ENCODE measurements at regions not wholly inside any gene's neighbourhood (a gene's known extent, or its start where the extent isn't known, plus 50 kb on each side); places are given as distances from the start of the nearest gene placed in this dataset.

- H3K36me3 Mint-ChIP-seq = no peaks in the 10 kb centered on the region
- no peak overlapping the region for H3K27ac Mint-ChIP-seq
- H3K4me1 ChIP-seq (ENCODE audit: control insufficient read depth, insufficient read depth, low read length, poor library complexity, severe bottlenecking) = no peaks in the 10 kb centered on the region
- H3K27me3 Mint-ChIP-seq = no peaks in the 10 kb centered on the region
- H3K4me1 Mint-ChIP-seq = no peaks in the 10 kb centered on the region
- no peak for ATAC-seq (ENCODE audit: low read depth in 2 of 2)
- H3K27ac ChIP-seq (ENCODE audit: insufficient read depth, low read length, poor library complexity, severe bottlenecking) = no peak overlapping the region
- H3K4me3 Mint-ChIP-seq = no peak overlapping the region
- DNase-seq = no peak
- H3K4me3 ChIP-seq (ENCODE audit: low read depth, low read length) = no peak overlapping the region
- H3K9me3 ChIP-seq (ENCODE audit: control insufficient read depth in 2 of 2, low read length in 2 of 2) = no peaks in the 10 kb centered on the region
- H3K9me3 Mint-ChIP-seq = peaks cover 0 to 8% (median 0%) of the 10 kb centered on the region in 7 donors
- H3K27me3 ChIP-seq (ENCODE audit: control insufficient read depth, insufficient read depth, low read length) = no peaks in the 10 kb centered on the region
- H3K36me3 ChIP-seq (ENCODE audit: control insufficient read depth, insufficient read depth, low read length) = no peaks in the 10 kb centered on the region
These were observed 85.4 kb upstream of the ACTRT2 start for GRCh38 chr1:2935751-2936390.

GRCh38 chr1:2936559-2937515 is 84.4 kb upstream of the ACTRT2 start:
- H3K36me3 Mint-ChIP-seq = no peaks in the 10 kb centered on the region
- H3K27ac ChIP-seq (ENCODE audit: insufficient read depth, low read length, poor library complexity, severe bottlenecking) = no peak overlapping the region
- no peak overlapping the region for H3K27ac Mint-ChIP-seq
- H3K4me3 ChIP-seq (ENCODE audit: low read depth, low read length) = no peak overlapping the region
- no peaks in the 10 kb centered on the region for H3K9me3 ChIP-seq (ENCODE audit: control insufficient read depth in 2 of 2, low read length in 2 of 2)
- no peak for ATAC-seq (ENCODE audit: low read depth in 2 of 2)
- H3K4me3 Mint-ChIP-seq = no peak overlapping the region
- H3K27me3 Mint-ChIP-seq = no peaks in the 10 kb centered on the region
- DNase-seq = no peak
- H3K4me1 ChIP-seq (ENCODE audit: control insufficient read depth, insufficient read depth, low read length, poor library complexity, severe bottlenecking) = no peaks in the 10 kb centered on the region
- H3K36me3 ChIP-seq (ENCODE audit: control insufficient read depth, insufficient read depth, low read length) = no peaks in the 10 kb centered on the region
- no peaks in the 10 kb centered on the region for H3K4me1 Mint-ChIP-seq
- H3K27me3 ChIP-seq (ENCODE audit: control insufficient read depth, insufficient read depth, low read length) = no peaks in the 10 kb centered on the region
- peaks cover 0 to 10% (median 4%) of the 10 kb centered on the region in 7 donors for H3K9me3 Mint-ChIP-seq

- no peak for DNase-seq
- Histone ChIP-seq H3K27ac (ENCODE audit: insufficient read depth, low read length, poor library complexity, severe bottlenecking) (no peak overlapping the region), H3K9me3 (ENCODE audit: control insufficient read depth in 2 of 2, low read length in 2 of 2) (no peaks in the 10 kb centered on the region), H3K36me3 (ENCODE audit: control insufficient read depth, insufficient read depth, low read length) (no peaks in the 10 kb centered on the region), H3K27me3 (ENCODE audit: control insufficient read depth, insufficient read depth, low read length) (no peaks in the 10 kb centered on the region), H3K4me3 (ENCODE audit: low read depth, low read length) (no peak overlapping the region), H3K4me1 (ENCODE audit: control insufficient read depth, insufficient read depth, low read length, poor library complexity, severe bottlenecking) (no peaks in the 10 kb centered on the region)
- no peak for ATAC-seq (ENCODE audit: low read depth in 2 of 2)
- Mint-ChIP-seq H3K36me3 (no peaks in the 10 kb centered on the region), H3K4me3 (no peak overlapping the region), H3K4me1 (no peaks in the 10 kb centered on the region), H3K27me3 (no peaks in the 10 kb centered on the region), H3K9me3 (peaks cover 0 to 10% (median 4%) of the 10 kb centered on the region in 7 donors), H3K27ac (no peak overlapping the region)
These were observed 83.5 kb upstream of the ACTRT2 start for GRCh38 chr1:2937805-2938204.

- Histone ChIP-seq H3K4me1 (ENCODE audit: control insufficient read depth, insufficient read depth, low read length, poor library complexity, severe bottlenecking) (no peaks in the 10 kb centered on the region), H3K27ac (ENCODE audit: insufficient read depth, low read length, poor library complexity, severe bottlenecking) (no peak overlapping the region), H3K27me3 (ENCODE audit: control insufficient read depth, insufficient read depth, low read length) (no peaks in the 10 kb centered on the region), H3K9me3 (ENCODE audit: control insufficient read depth in 2 of 2, low read length in 2 of 2) (no peaks in the 10 kb centered on the region), H3K4me3 (ENCODE audit: low read depth, low read length) (no peak overlapping the region), H3K36me3 (ENCODE audit: control insufficient read depth, insufficient read depth, low read length) (no peaks in the 10 kb centered on the region)
- no peak for ATAC-seq (ENCODE audit: low read depth in 2 of 2)
- Mint-ChIP-seq H3K4me3 (no peak overlapping the region), H3K4me1 (no peaks in the 10 kb centered on the region), H3K36me3 (no peaks in the 10 kb centered on the region), H3K27me3 (no peaks in the 10 kb centered on the region), H3K27ac (no peak overlapping the region), H3K9me3 (peaks cover 0 to 10% (median 4%) of the 10 kb centered on the region in 7 donors)
- DNase-seq = no peak
These were observed 82.2 kb upstream of the ACTRT2 start for GRCh38 chr1:2939041-2939552.

GRCh38 chr1:2940178-2940577 is 81.1 kb upstream of the ACTRT2 start:
- no peak for ATAC-seq (ENCODE audit: low read depth in 2 of 2)
- H3K27ac ChIP-seq (ENCODE audit: insufficient read depth, low read length, poor library complexity, severe bottlenecking) = no peak overlapping the region
- no peak overlapping the region for H3K27ac Mint-ChIP-seq
- DNase-seq = no peak
- no peaks in the 10 kb centered on the region for H3K36me3 ChIP-seq (ENCODE audit: control insufficient read depth, insufficient read depth, low read length)
- no peaks in the 10 kb centered on the region for H3K4me1 ChIP-seq (ENCODE audit: control insufficient read depth, insufficient read depth, low read length, poor library complexity, severe bottlenecking)
- H3K27me3 Mint-ChIP-seq = no peaks in the 10 kb centered on the region
- no peak overlapping the region for H3K4me3 Mint-ChIP-seq
- H3K36me3 Mint-ChIP-seq = no peaks in the 10 kb centered on the region
- no peaks in the 10 kb centered on the region for H3K9me3 ChIP-seq (ENCODE audit: control insufficient read depth in 2 of 2, low read length in 2 of 2)
- no peak overlapping the region for H3K4me3 ChIP-seq (ENCODE audit: low read depth, low read length)
- no peaks in the 10 kb centered on the region for H3K27me3 ChIP-seq (ENCODE audit: control insufficient read depth, insufficient read depth, low read length)
- H3K4me1 Mint-ChIP-seq = no peaks in the 10 kb centered on the region
- peaks cover 0 to 10% (median 4%) of the 10 kb centered on the region in 7 donors for H3K9me3 Mint-ChIP-seq

- H3K4me1 ChIP-seq (ENCODE audit: control insufficient read depth, insufficient read depth, low read length, poor library complexity, severe bottlenecking) = no peaks in the 10 kb centered on the region
- no peaks in the 10 kb centered on the region for H3K27me3 ChIP-seq (ENCODE audit: control insufficient read depth, insufficient read depth, low read length)
- Mint-ChIP-seq H3K9me3 (peaks cover 0 to 10% (median 4%) of the 10 kb centered on the region in 7 donors), H3K4me3 (no peak overlapping the region), H3K27ac (no peak overlapping the region), H3K36me3 (no peaks in the 10 kb centered on the region), H3K4me1 (no peaks in the 10 kb centered on the region), H3K27me3 (no peaks in the 10 kb centered on the region)
- H3K4me3 ChIP-seq (ENCODE audit: low read depth, low read length) = no peak overlapping the region
- H3K36me3 ChIP-seq (ENCODE audit: control insufficient read depth, insufficient read depth, low read length) = no peaks in the 10 kb centered on the region
- no peaks in the 10 kb centered on the region for H3K9me3 ChIP-seq (ENCODE audit: control insufficient read depth in 2 of 2, low read length in 2 of 2)
- H3K27ac ChIP-seq (ENCODE audit: insufficient read depth, low read length, poor library complexity, severe bottlenecking) = no peak overlapping the region
- DNase-seq (no peak), ATAC-seq (ENCODE audit: low read depth in 2 of 2) (no peak)
These were observed 80.2 kb upstream of the ACTRT2 start for GRCh38 chr1:2941040-2941439.

- Mint-ChIP-seq H3K9me3 (peaks cover 0 to 10% (median 4%) of the 10 kb centered on the region in 7 donors), H3K36me3 (no peaks in the 10 kb centered on the region), H3K4me1 (no peaks in the 10 kb centered on the region), H3K27me3 (no peaks in the 10 kb centered on the region), H3K4me3 (no peak overlapping the region), H3K27ac (no peak overlapping the region)
- Histone ChIP-seq H3K36me3 (ENCODE audit: control insufficient read depth, insufficient read depth, low read length) (no peaks in the 10 kb centered on the region), H3K9me3 (ENCODE audit: control insufficient read depth in 2 of 2, low read length in 2 of 2) (no peaks in the 10 kb centered on the region), H3K4me1 (ENCODE audit: control insufficient read depth, insufficient read depth, low read length, poor library complexity, severe bottlenecking) (no peaks in the 10 kb centered on the region), H3K4me3 (ENCODE audit: low read depth, low read length) (no peak overlapping the region), H3K27ac (ENCODE audit: insufficient read depth, low read length, poor library complexity, severe bottlenecking) (no peak overlapping the region), H3K27me3 (ENCODE audit: control insufficient read depth, insufficient read depth, low read length) (no peaks in the 10 kb centered on the region)
- DNase-seq = no peak
- ATAC-seq (ENCODE audit: low read depth in 2 of 2) = no peak
These were observed 79.4 kb upstream of the ACTRT2 start for GRCh38 chr1:2941907-2942306.

Data from CD4-positive, CD25-positive, alpha-beta regulatory T cell (primary cell).